HL-60 (cell line): ENCODE measurements at regions not wholly inside any gene's neighbourhood (a gene's known extent, or its start where the extent isn't known, plus 50 kb on each side); places are given as distances from the start of the nearest gene placed in this dataset.

Experiments used
- DNase-seq, 2 experiments: peaks; one replicate each; pipeline ENCODE4 v3.0.0-alpha.2; 2010 to 2020; ENCODE audit warnings: low read depth in 1 of 2, low spot score in 1 of 2
- H3K27ac ChIP-seq: fragments of 250-450 bp; sonication (Bioruptor Pico); replicated peaks from 2 replicates; pipeline ENCODE4 v1.5.1; 2020; ENCODE audit warnings: mild to moderate bottlenecking, moderate library complexity
- H3K27me3 ChIP-seq: fragments of 250-450 bp; sonication (Bioruptor Pico); 2 replicates; pipeline ENCODE4 v1.5.1; 2021; ENCODE audit warnings: mild to moderate bottlenecking, moderate library complexity; ENCODE audit not compliant: insufficient read depth, poor library complexity, severe bottlenecking
- H3K4me3 ChIP-seq: replicated peaks from 2 replicates; pipeline ENCODE4 v1.5.1; 2011; ENCODE audit warnings: mild to moderate bottlenecking, control low read depth, low read length; ENCODE audit not compliant: insufficient read depth
- GABPA ChIP-seq: IDR thresholded peaks from 2 replicates; pipeline ENCODE4 v1.6.1; 2012; ENCODE audit warnings: low read depth
- POLR2AphosphoS5 ChIP-seq: IDR thresholded peaks from 2 replicates; pipeline ENCODE4 v1.6.1; 2012; ENCODE audit warnings: low read depth
- REST ChIP-seq: IDR thresholded peaks from 2 replicates; pipeline ENCODE4 v1.6.1; 2012; ENCODE audit warnings: low read depth; ENCODE audit not compliant: insufficient replicate concordance
- SPI1 ChIP-seq: IDR thresholded peaks from 2 replicates; pipeline ENCODE4 v1.6.1; 2012; ENCODE audit warnings: low read depth, mild to moderate bottlenecking, borderline replicate concordance
- TF ChIP-seq, protein P1 (sequence below): IDR thresholded peaks from one replicate; pipeline ENCODE4 v1.5.1; 2011; ENCODE audit warnings: low read length, control low read depth, inconsistent platforms; ENCODE audit not compliant: insufficient read depth

GRCh38 chr10:131536676-131537075 is 225.2 kb upstream of the TCERG1L start:
- TF ChIP-seq, protein P1, sequence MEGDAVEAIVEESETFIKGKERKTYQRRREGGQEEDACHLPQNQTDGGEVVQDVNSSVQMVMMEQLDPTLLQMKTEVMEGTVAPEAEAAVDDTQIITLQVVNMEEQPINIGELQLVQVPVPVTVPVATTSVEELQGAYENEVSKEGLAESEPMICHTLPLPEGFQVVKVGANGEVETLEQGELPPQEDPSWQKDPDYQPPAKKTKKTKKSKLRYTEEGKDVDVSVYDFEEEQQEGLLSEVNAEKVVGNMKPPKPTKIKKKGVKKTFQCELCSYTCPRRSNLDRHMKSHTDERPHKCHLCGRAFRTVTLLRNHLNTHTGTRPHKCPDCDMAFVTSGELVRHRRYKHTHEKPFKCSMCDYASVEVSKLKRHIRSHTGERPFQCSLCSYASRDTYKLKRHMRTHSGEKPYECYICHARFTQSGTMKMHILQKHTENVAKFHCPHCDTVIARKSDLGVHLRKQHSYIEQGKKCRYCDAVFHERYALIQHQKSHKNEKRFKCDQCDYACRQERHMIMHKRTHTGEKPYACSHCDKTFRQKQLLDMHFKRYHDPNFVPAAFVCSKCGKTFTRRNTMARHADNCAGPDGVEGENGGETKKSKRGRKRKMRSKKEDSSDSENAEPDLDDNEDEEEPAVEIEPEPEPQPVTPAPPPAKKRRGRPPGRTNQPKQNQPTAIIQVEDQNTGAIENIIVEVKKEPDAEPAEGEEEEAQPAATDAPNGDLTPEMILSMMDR, result no peak
- TF ChIP-seq SPI1 (no peak), GABPA (no peak), POLR2AphosphoS5 (no peak), REST (no peak)
- DNase-seq, result no peak

DNA sequence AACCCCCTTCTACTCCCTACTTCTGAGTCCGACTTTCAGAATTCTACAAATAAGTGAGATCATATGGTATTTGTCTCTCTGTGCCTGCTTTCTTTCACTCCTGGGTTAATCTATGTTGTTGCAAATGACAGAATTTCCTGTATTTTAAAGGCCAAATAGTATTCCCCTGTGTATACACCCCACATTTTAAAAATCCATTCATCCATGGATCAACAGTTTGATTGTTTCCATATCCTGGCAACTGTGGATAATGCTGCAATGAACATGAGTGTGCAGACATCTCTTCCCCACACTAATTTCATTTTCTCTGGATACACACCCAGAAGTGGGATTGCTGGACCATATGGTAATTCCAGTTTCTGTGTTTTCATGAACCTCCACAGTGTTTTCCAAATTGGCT is 225.8 kb upstream of the TCERG1L start:
- Histone ChIP-seq H3K27ac (no peak overlapping the region), H3K27me3 (no peaks in the 10 kb centered on the region), H3K4me3 (no peak overlapping the region)
- TF ChIP-seq GABPA, result no peak
- no peak for TF ChIP-seq REST
- TF ChIP-seq SPI1, result no peak
- TF ChIP-seq, protein P1, result no peak
- TF ChIP-seq POLR2AphosphoS5, result no peak
- DNase-seq, result no peak

More at GRCh38 chr10:131536676-131537075, 225.2 kb upstream of the TCERG1L start:
- Histone ChIP-seq H3K4me3 (no peak overlapping the region), H3K27ac (no peak overlapping the region), H3K27me3 (no peaks in the 10 kb centered on the region)

GRCh38 chr10:131544495-131544894 is 233.0 kb upstream of the TCERG1L start:
- TF ChIP-seq, protein P1, result no peak
- TF ChIP-seq SPI1 (no peak), REST (no peak), POLR2AphosphoS5 (no peak), GABPA (no peak)
- no peak overlapping the region for H3K4me3 ChIP-seq
- no peaks in the 10 kb centered on the region for H3K27me3 ChIP-seq
- no peak overlapping the region for H3K27ac ChIP-seq
- no peak for DNase-seq
